Prostate gland (tissue), 2 donors: ENCODE measurements at regions not wholly inside any gene's neighbourhood (a gene's known extent, or its start where the extent isn't known, plus 50 kb on each side); places are given as distances from the start of the nearest gene placed in this dataset.

Experiments used
- CTCF ChIP-seq, 4 experiments: fragments of 200-600 bp in 2 of 4; fragments of 450-650 bp in 2 of 4; sonication (generic) in 2 of 4; IDR thresholded peaks; 1 replicate in 3 of 4; 2 replicates in 1 of 4; pipeline ENCODE4 v1.5.1; 2016 to 2019; ENCODE audit warnings: antibody characterized with exemption in 4 of 4, mild to moderate bottlenecking in 2 of 4, moderate library complexity in 2 of 4
- POLR2A ChIP-seq: fragments of 450-650 bp; IDR thresholded peaks from one replicate; pipeline ENCODE4 v1.6.1; 2016; ENCODE audit warnings: antibody characterized with exemption, mild to moderate bottlenecking

- TF ChIP-seq CTCF (IDR thresholded peaks at IDR 0.05), result no peak
- TF ChIP-seq POLR2A, result no peak
Measured at GRCh38 chr5:60457233-60457632, 242.7 kb downstream of the DEPDC1B start.
